ENCODE measurements at regions not wholly inside any gene's neighbourhood (a gene's known extent, or its start where the extent isn't known, plus 50 kb on each side); places are given as distances from the start of the nearest gene placed in this dataset.

DNA sequence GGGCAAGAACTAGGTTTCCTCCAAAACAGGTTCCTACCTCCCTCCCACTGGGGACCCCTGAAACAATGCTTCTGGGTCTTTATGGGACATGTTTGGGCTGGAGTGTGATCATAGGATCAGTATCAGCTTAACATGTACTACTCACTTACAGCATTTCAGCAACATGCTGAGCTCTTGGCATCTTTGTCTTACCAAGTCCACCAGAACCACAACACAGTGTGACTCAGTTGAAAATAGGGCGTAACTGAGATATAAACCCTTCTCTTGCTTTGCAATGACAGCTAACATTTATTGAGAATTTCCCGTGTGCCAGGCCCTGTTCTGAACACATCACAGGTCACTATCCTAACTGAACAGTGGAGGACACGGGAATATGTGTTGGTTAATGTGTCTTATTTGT is 218.5 kb upstream of the LNX1 start:
- Histone ChIP-seq H3K27me3 (ENCODE audit: control insufficient read depth, insufficient read depth, low read length) (no peaks in the 10 kb centered on the region), H3K36me3 (ENCODE audit: control insufficient read depth, insufficient read depth, low read length) (no peaks in the 10 kb centered on the region), H3K4me3 (ENCODE audit: low read depth, low read length) (no peak overlapping the region)
- TF ChIP-seq, protein P1, sequence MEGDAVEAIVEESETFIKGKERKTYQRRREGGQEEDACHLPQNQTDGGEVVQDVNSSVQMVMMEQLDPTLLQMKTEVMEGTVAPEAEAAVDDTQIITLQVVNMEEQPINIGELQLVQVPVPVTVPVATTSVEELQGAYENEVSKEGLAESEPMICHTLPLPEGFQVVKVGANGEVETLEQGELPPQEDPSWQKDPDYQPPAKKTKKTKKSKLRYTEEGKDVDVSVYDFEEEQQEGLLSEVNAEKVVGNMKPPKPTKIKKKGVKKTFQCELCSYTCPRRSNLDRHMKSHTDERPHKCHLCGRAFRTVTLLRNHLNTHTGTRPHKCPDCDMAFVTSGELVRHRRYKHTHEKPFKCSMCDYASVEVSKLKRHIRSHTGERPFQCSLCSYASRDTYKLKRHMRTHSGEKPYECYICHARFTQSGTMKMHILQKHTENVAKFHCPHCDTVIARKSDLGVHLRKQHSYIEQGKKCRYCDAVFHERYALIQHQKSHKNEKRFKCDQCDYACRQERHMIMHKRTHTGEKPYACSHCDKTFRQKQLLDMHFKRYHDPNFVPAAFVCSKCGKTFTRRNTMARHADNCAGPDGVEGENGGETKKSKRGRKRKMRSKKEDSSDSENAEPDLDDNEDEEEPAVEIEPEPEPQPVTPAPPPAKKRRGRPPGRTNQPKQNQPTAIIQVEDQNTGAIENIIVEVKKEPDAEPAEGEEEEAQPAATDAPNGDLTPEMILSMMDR (IDR thresholded peaks at IDR 0.05; ENCODE audit: insufficient read depth, low read length, poor library complexity, severe bottlenecking) = no peak
- DNase-seq (ENCODE audit: low read depth) = no peak

DNA sequence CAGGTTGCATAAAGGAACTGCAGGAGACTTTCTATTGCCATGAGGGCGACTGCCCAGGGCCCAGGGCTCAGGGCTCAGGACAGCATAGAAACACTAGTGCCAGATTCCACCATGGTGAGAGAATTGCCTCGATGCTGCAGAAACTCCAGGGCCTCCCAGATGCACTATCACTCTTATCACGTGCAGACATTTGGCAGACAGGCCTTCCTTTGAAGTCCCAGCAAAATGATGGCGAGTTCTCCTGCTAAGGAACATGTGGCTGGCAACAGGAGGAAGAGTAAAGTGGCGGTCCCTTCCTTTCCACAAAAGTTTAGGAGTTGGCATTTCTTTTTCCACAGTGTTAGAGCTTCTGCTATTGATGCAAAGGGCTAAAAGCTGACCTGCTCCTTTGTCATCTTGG is 214.0 kb upstream of the LNX1 start:
- DNase-seq (ENCODE audit: low read depth) = no peak
- no peak overlapping the region for H3K4me3 ChIP-seq (ENCODE audit: low read depth, low read length)
- TF ChIP-seq, protein P1 (IDR thresholded peaks at IDR 0.05; ENCODE audit: insufficient read depth, low read length, poor library complexity, severe bottlenecking) = no peak
- H3K36me3 ChIP-seq (ENCODE audit: control insufficient read depth, insufficient read depth, low read length) = no peaks in the 10 kb centered on the region
- H3K27me3 ChIP-seq (ENCODE audit: control insufficient read depth, insufficient read depth, low read length) = no peaks in the 10 kb centered on the region

DNA sequence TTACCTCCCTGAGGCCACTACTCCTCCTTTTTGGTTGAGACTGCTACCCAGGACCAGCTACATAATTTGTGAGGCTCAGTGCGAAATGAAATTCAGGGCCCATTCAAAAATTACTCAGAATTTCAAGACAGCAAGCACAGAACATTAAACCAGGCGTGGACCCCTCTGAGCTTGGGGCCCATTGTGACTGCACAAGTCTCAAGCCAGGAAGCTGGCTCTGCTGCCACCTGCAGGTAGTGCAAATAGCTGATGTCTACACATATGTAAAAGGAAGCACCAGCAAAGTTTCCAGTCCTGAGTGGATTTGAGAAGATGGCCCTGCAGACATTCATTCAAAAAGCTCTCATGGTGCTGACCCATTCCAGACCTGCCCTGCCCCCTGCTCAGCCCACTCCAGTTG is 213.4 kb upstream of the LNX1 start:
- Histone ChIP-seq H3K27me3 (ENCODE audit: control insufficient read depth, insufficient read depth, low read length) (no peaks in the 10 kb centered on the region), H3K4me3 (ENCODE audit: low read depth, low read length) (no peak overlapping the region), H3K36me3 (ENCODE audit: control insufficient read depth, insufficient read depth, low read length) (no peaks in the 10 kb centered on the region)
- DNase-seq (ENCODE audit: low read depth) = no peak
- TF ChIP-seq, protein P1 (IDR thresholded peaks at IDR 0.05; ENCODE audit: insufficient read depth, low read length, poor library complexity, severe bottlenecking) = peak; percentile 54

DNA sequence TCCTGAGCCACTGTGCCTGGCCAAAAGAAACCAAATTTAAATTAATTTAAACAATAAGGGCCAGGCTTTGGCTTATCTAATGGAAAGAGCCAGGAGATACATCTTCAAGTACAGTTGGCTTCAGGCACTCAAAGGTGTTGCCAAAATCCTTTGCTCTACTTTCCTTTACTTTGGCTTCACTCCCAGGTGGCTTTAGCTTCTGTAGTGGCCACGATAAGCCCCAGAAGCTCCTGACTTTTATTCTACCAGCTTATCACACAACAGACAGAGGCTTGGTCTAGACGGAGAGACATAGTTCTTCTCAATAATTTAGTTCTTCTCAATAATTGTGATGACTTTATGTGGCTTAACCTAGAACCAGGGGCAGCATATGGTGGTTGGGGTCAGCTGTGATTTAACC is 211.2 kb upstream of the LNX1 start:
- TF ChIP-seq, protein P1 (IDR thresholded peaks at IDR 0.05; ENCODE audit: insufficient read depth, low read length, poor library complexity, severe bottlenecking) = no peak
- Histone ChIP-seq H3K4me3 (ENCODE audit: low read depth, low read length) (no peak overlapping the region), H3K27me3 (ENCODE audit: control insufficient read depth, insufficient read depth, low read length) (no peaks in the 10 kb centered on the region), H3K36me3 (ENCODE audit: control insufficient read depth, insufficient read depth, low read length) (no peaks in the 10 kb centered on the region)
- no peak for DNase-seq (ENCODE audit: low read depth)

DNA sequence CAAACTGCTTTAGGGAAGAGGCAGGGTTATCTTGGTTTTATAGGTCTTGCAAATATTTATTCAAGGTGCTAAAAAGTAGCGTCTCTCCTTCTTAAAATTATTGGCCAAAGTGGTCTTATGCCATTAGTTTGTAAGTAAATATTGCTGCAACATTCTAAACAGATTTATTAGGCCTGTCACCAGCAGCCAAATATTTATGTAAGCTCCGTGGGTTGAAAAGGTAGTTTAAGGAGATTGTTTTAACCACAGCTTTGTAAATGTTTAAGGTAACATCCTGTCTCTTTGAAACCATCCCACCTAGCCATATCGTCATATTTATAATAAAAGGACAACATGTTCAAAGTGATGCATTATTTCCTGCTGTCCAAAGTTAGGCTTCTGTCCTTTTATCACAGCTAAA is 210.1 kb upstream of the LNX1 start:
- Histone ChIP-seq H3K36me3 (ENCODE audit: control insufficient read depth, insufficient read depth, low read length) (no peaks in the 10 kb centered on the region), H3K4me3 (ENCODE audit: low read depth, low read length) (no peak overlapping the region), H3K27me3 (ENCODE audit: control insufficient read depth, insufficient read depth, low read length) (no peaks in the 10 kb centered on the region)
- TF ChIP-seq, protein P1 (IDR thresholded peaks at IDR 0.05; ENCODE audit: insufficient read depth, low read length, poor library complexity, severe bottlenecking) = no peak
- no peak for DNase-seq (ENCODE audit: low read depth)

DNA sequence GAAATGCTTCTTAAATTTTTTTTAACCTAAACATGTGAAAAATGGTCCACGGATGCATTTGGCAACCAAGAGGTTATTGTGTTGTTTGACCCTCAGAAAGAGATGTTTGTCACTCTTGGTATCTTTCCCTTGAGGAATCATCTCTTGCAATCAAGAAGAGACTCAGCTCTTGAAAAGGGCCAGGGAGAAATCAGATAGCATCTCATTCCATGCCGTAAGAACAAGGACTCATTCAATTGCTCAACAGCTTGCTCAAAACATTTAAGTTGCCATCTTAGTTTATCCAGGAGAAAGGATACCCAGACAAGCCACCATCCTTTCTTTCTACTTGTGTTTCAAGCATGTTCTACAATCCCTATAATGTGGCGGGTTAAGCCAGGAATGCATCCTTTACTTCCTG is 209.5 kb upstream of the LNX1 start:
- H3K27me3 ChIP-seq (ENCODE audit: control insufficient read depth, insufficient read depth, low read length) = no peaks in the 10 kb centered on the region
- no peak for DNase-seq (ENCODE audit: low read depth)
- no peak overlapping the region for H3K4me3 ChIP-seq (ENCODE audit: low read depth, low read length)
- TF ChIP-seq, protein P1 (IDR thresholded peaks at IDR 0.05; ENCODE audit: insufficient read depth, low read length, poor library complexity, severe bottlenecking) = no peak
- H3K36me3 ChIP-seq (ENCODE audit: control insufficient read depth, insufficient read depth, low read length) = no peaks in the 10 kb centered on the region
